Suprapubic skin (tissue), 4 donors: ENCODE measurements at regions not wholly inside any gene's neighbourhood (a gene's known extent, or its start where the extent isn't known, plus 50 kb on each side); places are given as distances from the start of the nearest gene placed in this dataset.

Experiments
- DNase-seq, 2 donors: peaks; one replicate each; pipeline ENCODE4 v3.0.0-alpha.2; 2019; ENCODE audit warnings: low spot score in 2 of 2
- H3K27ac ChIP-seq: fragments of 200-600 bp; sonication (generic); one replicate; pipeline ENCODE4 v1.5.1; 2019
- H3K27me3 ChIP-seq: fragments of 200-600 bp; sonication (generic); one replicate; pipeline ENCODE4 v1.5.1; 2019
- H3K36me3 ChIP-seq: fragments of 200-600 bp; sonication (generic); one replicate; pipeline ENCODE4 v1.5.1; 2019
- H3K4me1 ChIP-seq: fragments of 200-600 bp; sonication (generic); one replicate; pipeline ENCODE4 v1.5.1; 2019
- H3K4me3 ChIP-seq: fragments of 200-600 bp; sonication (generic); one replicate; pipeline ENCODE4 v1.5.1; 2019; ENCODE audit warnings: mild to moderate bottlenecking
- H3K9me3 ChIP-seq: fragments of 200-600 bp; sonication (generic); one replicate; pipeline ENCODE4 v1.5.1; 2019
- EP300 ChIP-seq: sonication (generic); formaldehyde crosslinking; IDR thresholded peaks from one replicate; pipeline ENCODE4 v1.6.1; 2017; ENCODE audit warnings: antibody characterized with exemption
- POLR2A ChIP-seq, 2 donors: fragments of 450-650 bp; IDR thresholded peaks; one replicate each; pipeline ENCODE4 v1.6.1; 2017; ENCODE audit warnings: antibody characterized with exemption in 2 of 2, mild to moderate bottlenecking in 2 of 2, moderate library complexity in 2 of 2
- POLR2AphosphoS5 ChIP-seq, 3 donors: sonication (generic); formaldehyde crosslinking; IDR thresholded peaks; one replicate each; pipeline ENCODE4 v1.6.1; 2017; ENCODE audit warnings: antibody characterized with exemption in 3 of 3
- WGBS: methylation state at CpG from one replicate; pipeline ENCODE4 v1.1.5; 2018; 5-methylcytosine and 5-hydroxymethylcytosine counted together
- TF ChIP-seq, protein P1 (sequence below), 2 donors: fragments of 200-600 bp in 1 of 2; fragments of 450-650 bp in 1 of 2; sonication (generic) in 1 of 2; IDR thresholded peaks; one replicate each; pipeline ENCODE4 v1.5.1; 2016 to 2019; ENCODE audit warnings: antibody characterized with exemption in 2 of 2, mild to moderate bottlenecking in 1 of 2, moderate library complexity in 1 of 2

DNA sequence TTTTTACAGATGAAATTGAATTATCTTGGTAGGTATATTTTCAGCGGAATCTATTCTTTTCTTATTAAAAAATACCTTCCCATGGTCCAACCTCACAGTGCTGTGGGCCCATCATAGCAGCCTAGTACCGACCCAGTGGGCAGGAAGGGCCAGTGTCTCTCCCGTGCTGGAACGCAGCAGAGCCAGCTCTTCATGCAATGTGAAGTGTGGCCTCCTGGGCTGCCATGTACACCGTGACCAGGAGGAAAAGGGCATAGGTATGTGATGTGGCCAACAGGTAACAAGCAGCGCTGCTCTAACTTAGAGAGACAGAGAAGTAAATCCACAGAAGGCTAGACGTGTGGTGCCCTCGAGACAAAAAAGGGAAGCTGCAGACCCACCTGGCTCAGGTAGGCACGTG lies 221.1 kb upstream of the SALL3 start:
- Histone ChIP-seq H3K27ac (no peak overlapping the region), H3K9me3 (no peaks in the 10 kb centered on the region), H3K4me3 (no peak overlapping the region), H3K27me3 (peaks cover 5% of the 10 kb centered on the region), H3K36me3 (no peaks in the 10 kb centered on the region), H3K4me1 (no peaks in the 10 kb centered on the region)
- 86% methylated on average over 9 of the region's 9 CpGs for WGBS
- DNase-seq = peak in 1 of 2 donors; percentile 34
- TF ChIP-seq, protein P1, sequence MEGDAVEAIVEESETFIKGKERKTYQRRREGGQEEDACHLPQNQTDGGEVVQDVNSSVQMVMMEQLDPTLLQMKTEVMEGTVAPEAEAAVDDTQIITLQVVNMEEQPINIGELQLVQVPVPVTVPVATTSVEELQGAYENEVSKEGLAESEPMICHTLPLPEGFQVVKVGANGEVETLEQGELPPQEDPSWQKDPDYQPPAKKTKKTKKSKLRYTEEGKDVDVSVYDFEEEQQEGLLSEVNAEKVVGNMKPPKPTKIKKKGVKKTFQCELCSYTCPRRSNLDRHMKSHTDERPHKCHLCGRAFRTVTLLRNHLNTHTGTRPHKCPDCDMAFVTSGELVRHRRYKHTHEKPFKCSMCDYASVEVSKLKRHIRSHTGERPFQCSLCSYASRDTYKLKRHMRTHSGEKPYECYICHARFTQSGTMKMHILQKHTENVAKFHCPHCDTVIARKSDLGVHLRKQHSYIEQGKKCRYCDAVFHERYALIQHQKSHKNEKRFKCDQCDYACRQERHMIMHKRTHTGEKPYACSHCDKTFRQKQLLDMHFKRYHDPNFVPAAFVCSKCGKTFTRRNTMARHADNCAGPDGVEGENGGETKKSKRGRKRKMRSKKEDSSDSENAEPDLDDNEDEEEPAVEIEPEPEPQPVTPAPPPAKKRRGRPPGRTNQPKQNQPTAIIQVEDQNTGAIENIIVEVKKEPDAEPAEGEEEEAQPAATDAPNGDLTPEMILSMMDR (IDR thresholded peaks at IDR 0.05) = no peak
- TF ChIP-seq POLR2AphosphoS5 (IDR thresholded peaks at IDR 0.05) = no peak
- no peak for TF ChIP-seq POLR2A (IDR thresholded peaks at IDR 0.05)
- no peak for TF ChIP-seq EP300

DNA sequence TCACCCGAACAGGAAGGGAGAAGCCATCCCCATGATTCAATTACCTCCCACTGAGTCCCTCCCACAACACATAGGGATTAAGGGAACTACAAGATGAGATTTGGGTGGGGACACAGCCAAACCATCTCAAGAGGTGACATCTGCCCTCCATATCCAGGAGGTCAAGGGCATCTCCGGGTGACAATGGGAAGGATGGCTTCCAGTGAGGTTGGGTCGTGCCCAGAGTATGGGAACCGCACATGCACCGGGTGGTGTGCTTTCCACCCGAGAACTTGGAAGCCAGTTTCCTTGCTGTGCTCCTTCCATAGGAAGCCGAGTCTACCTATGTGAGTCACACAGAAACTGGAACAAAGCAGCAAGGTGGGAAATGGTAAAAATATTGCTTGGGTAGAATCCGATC lies 216.9 kb upstream of the SALL3 start:
- no peak overlapping the region for H3K27ac ChIP-seq
- 83% methylated on average over 8 of the region's 8 CpGs for WGBS
- peaks cover 9% of the 10 kb centered on the region for H3K27me3 ChIP-seq
- TF ChIP-seq POLR2AphosphoS5 (IDR thresholded peaks at IDR 0.05) (no peak), EP300 (no peak), POLR2A (IDR thresholded peaks at IDR 0.05) (no peak)
- TF ChIP-seq, protein P1 (IDR thresholded peaks at IDR 0.05) = no peak
- no peak for DNase-seq
- no peaks in the 10 kb centered on the region for H3K36me3 ChIP-seq
- no peaks in the 10 kb centered on the region for H3K4me1 ChIP-seq
- H3K4me3 ChIP-seq = no peak overlapping the region
- no peaks in the 10 kb centered on the region for H3K9me3 ChIP-seq

DNA sequence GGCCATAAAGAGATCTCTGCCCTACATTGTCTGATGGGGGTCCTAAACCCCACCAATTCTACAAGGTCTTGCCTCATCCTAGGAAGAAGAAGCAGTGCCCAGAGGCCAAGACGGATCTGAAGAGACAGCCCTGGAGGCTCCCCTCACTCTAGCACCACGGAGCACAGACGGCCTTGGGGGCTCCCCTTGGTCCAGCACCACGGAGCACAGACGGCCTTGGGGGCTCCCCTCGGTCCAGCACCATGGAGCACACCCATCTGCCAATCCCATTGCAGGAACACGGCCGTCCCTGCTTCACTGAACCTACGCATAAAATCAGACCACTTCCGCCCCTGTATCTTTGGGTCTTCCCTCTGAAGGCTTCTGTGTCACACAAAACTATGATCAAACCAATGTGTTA lies 215.1 kb upstream of the SALL3 start:
- H3K4me1 ChIP-seq = no peaks in the 10 kb centered on the region
- H3K9me3 ChIP-seq = no peaks in the 10 kb centered on the region
- H3K36me3 ChIP-seq = no peaks in the 10 kb centered on the region
- no peak overlapping the region for H3K4me3 ChIP-seq
- 87% methylated on average over 10 of the region's 10 CpGs for WGBS
- no peak for DNase-seq
- no peak overlapping the region for H3K27ac ChIP-seq
- TF ChIP-seq EP300 (no peak), POLR2A (IDR thresholded peaks at IDR 0.05) (no peak), POLR2AphosphoS5 (IDR thresholded peaks at IDR 0.05) (no peak)
- TF ChIP-seq, protein P1 (IDR thresholded peaks at IDR 0.05) = no peak
- peaks cover 14% of the 10 kb centered on the region for H3K27me3 ChIP-seq

DNA sequence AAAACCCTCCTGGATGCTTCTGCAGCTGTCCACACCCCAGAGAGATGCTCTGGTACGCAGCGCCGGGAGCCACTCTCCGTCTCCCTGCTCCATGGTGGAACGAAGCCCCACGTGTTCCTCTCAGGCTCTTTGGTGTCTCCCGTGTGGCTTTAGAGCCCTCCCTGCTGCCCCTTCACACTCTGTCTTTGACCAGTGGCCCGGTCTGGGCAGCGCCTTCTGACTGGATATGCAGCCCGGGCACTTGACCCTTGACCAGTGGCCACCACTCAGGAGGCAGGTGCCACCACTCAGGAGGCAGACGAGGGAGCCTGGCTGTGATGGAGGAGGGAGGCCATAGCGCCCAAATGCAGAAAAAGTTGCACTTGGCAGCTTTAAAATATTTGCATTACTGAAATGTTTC lies 214.5 kb upstream of the SALL3 start:
- Histone ChIP-seq H3K4me3 (no peak overlapping the region), H3K27me3 (peaks cover 17% of the 10 kb centered on the region), H3K27ac (no peak overlapping the region), H3K36me3 (no peaks in the 10 kb centered on the region), H3K4me1 (no peaks in the 10 kb centered on the region), H3K9me3 (no peaks in the 10 kb centered on the region)
- TF ChIP-seq POLR2A (IDR thresholded peaks at IDR 0.05) = no peak
- TF ChIP-seq EP300 = no peak
- TF ChIP-seq POLR2AphosphoS5 (IDR thresholded peaks at IDR 0.05) = no peak
- TF ChIP-seq, protein P1 (IDR thresholded peaks at IDR 0.05) = no peak
- no peak for DNase-seq
- 85% methylated on average over 12 of the region's 12 CpGs for WGBS

DNA sequence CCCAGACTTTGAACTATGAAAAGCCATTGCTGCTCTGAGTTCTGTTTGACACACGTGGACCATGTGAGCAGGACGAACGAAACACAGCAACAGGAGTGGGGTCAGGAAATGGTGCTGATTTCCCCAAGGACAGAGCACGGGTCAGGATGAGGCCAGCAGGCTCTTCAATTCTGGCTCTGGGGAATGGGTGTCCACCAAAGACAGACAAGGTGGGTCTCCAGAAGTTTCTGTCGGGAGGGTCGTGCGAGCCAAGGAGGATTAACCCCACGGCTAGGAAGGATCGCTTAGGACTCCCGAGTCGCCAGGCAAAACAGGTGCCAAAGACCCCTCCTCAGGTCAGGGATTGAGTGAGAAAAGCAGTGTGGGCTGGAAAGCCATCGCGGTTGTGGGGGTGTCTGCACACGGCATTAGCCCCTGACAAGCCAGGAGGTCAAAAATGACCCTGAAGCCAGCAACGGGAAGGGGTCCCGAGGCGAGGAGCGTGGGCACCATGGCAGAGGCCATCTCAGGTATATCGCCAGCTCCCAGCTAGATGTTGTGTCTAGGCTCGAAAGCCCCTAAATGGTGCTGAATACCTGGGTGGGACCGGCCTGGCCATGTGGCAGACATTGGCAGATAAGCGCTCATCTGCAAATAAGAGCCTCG lies 213.9 kb upstream of the SALL3 start:
- Histone ChIP-seq H3K9me3 (no peaks in the 10 kb centered on the region), H3K4me3 (no peak overlapping the region), H3K4me1 (no peaks in the 10 kb centered on the region), H3K27me3 (peaks cover 23% of the 10 kb centered on the region), H3K27ac (no peak overlapping the region), H3K36me3 (no peaks in the 10 kb centered on the region)
- TF ChIP-seq EP300 = no peak
- no peak for TF ChIP-seq POLR2A (IDR thresholded peaks at IDR 0.05)
- TF ChIP-seq, protein P1 (IDR thresholded peaks at IDR 0.05) = no peak
- no peak for TF ChIP-seq POLR2AphosphoS5 (IDR thresholded peaks at IDR 0.05)
- WGBS = 88% methylated on average over 12 of the region's 23 CpGs
- no peak for DNase-seq
